ENCODE measurements at regions not wholly inside any gene's neighbourhood (a gene's known extent, or its start where the extent isn't known, plus 50 kb on each side); places are given as distances from the start of the nearest gene placed in this dataset.

DNA sequence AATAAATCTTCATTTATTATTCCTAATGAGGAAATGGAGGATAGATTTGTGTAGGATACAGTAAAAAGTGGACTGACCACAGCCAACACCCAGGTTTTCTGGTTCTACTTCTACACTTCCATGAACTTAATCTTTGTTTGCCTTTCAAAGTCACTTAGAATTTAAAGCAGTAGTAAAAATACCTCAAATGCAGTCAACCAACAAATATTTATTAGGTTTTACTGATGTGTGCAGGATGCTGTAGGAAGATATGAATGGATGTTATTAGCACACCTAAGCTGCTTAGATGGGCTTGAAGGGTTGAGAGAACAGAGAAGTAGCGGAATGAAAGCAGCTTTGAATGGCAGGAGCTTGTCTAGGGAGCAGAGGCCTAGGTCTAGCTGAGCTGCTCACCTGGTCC is 201.1 kb downstream of the PALM2AKAP2 start:
- peaks cover 9% of the 10 kb centered on the region for H3K4me1 Mint-ChIP-seq (ENCODE audit: unreplicated experiment)

DNA sequence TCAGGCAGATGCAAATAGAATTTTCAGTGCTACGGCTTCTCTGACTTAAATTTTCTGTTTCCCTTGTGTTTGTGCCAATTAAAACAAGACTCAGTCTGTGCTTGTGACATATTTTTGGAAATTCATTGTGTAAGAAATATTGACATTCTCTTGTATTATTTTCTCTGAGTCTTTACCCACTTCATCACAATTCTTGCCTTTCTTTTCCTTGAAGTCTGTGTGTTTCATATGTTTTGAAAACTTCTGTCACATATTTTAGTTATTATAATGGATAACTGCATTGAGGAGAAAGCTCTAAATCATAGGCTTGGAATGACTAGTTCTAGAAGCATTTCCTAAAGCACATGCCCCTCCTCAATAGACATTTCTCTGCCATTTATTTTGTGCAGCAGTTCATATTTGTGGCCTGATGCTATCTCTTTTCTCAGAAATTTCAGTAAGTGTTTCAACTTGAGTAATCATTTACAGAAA is 206.6 kb downstream of the PALM2AKAP2 start:
- Mint-ChIP-seq H3K36me3 (ENCODE audit: low read depth, unreplicated experiment) (no peaks in the 10 kb centered on the region), H3K27ac (ENCODE audit: unreplicated experiment) (no peak overlapping the region), H3K9me3 (ENCODE audit: unreplicated experiment) (no peaks in the 10 kb centered on the region), H3K4me3 (ENCODE audit: unreplicated experiment) (no peak overlapping the region), H3K4me1 (ENCODE audit: unreplicated experiment) (no peaks in the 10 kb centered on the region), H3K27me3 (ENCODE audit: unreplicated experiment) (no peaks in the 10 kb centered on the region)
- TF ChIP-seq, protein P1, sequence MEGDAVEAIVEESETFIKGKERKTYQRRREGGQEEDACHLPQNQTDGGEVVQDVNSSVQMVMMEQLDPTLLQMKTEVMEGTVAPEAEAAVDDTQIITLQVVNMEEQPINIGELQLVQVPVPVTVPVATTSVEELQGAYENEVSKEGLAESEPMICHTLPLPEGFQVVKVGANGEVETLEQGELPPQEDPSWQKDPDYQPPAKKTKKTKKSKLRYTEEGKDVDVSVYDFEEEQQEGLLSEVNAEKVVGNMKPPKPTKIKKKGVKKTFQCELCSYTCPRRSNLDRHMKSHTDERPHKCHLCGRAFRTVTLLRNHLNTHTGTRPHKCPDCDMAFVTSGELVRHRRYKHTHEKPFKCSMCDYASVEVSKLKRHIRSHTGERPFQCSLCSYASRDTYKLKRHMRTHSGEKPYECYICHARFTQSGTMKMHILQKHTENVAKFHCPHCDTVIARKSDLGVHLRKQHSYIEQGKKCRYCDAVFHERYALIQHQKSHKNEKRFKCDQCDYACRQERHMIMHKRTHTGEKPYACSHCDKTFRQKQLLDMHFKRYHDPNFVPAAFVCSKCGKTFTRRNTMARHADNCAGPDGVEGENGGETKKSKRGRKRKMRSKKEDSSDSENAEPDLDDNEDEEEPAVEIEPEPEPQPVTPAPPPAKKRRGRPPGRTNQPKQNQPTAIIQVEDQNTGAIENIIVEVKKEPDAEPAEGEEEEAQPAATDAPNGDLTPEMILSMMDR (IDR thresholded peaks at IDR 0.05; ENCODE audit: unreplicated experiment) = no peak
- no peak for DNase-seq (ENCODE audit: low spot score)

More for the DNA sequence above, 201.1 kb downstream of the PALM2AKAP2 start:
- Mint-ChIP-seq H3K4me3 (ENCODE audit: unreplicated experiment) (no peak overlapping the region), H3K9me3 (ENCODE audit: unreplicated experiment) (no peaks in the 10 kb centered on the region), H3K27ac (ENCODE audit: unreplicated experiment) (no peak overlapping the region), H3K36me3 (ENCODE audit: low read depth, unreplicated experiment) (no peaks in the 10 kb centered on the region), H3K27me3 (ENCODE audit: unreplicated experiment) (no peaks in the 10 kb centered on the region)
- TF ChIP-seq, protein P1 (IDR thresholded peaks at IDR 0.05; ENCODE audit: unreplicated experiment) = no peak
- no peak for DNase-seq (ENCODE audit: low spot score)

DNA sequence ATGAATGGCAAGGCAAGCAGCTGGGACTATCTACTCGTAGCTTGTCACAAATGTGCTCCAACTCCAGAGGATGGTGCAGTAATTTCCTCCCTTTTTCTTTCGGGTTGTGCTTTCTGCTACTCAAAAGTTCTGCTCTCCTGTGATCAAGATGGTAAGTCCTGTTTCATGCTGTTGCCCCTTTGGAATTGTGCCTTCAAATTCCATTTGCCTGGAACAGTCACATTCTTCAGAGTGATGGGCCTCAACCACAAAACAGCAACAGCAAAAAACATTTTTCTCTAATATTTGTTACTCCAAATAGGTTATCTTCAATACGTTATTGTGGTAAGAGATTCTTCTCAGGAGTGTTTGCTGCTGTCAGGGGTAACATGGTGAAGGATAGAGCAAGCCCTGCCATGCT is 209.3 kb downstream of the PALM2AKAP2 start:
- no peak for DNase-seq (ENCODE audit: low spot score)
- no peak overlapping the region for H3K27ac Mint-ChIP-seq (ENCODE audit: unreplicated experiment)
- no peaks in the 10 kb centered on the region for H3K36me3 Mint-ChIP-seq (ENCODE audit: low read depth, unreplicated experiment)
- H3K9me3 Mint-ChIP-seq (ENCODE audit: unreplicated experiment) = no peaks in the 10 kb centered on the region
- H3K4me1 Mint-ChIP-seq (ENCODE audit: unreplicated experiment) = no peaks in the 10 kb centered on the region
- TF ChIP-seq, protein P1 (IDR thresholded peaks at IDR 0.05; ENCODE audit: unreplicated experiment) = no peak
- H3K27me3 Mint-ChIP-seq (ENCODE audit: unreplicated experiment) = peaks cover under 1% of the 10 kb centered on the region
- no peak overlapping the region for H3K4me3 Mint-ChIP-seq (ENCODE audit: unreplicated experiment)

DNA sequence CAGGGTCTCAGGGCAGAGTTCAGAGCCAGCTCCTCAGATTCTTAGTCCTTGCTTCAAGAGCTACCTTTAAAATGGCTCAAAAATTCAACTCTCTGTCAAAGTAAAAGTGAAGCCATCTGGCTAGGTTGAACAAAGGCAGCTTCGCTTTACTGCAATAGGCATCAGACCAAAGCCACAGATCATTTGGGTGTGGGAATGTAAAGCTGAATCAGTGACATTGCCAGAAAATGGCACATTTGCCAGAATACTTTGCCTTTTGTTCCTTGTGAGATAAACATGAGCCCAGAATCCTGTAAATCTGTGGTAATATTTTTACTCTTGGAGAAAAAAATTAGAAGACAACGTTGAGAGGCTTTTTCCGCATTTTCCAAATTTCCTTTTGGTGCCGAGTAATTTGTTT is 210.5 kb downstream of the PALM2AKAP2 start:
- no peaks in the 10 kb centered on the region for H3K4me1 Mint-ChIP-seq (ENCODE audit: unreplicated experiment)
- TF ChIP-seq, protein P1 (IDR thresholded peaks at IDR 0.05; ENCODE audit: unreplicated experiment) = no peak
- H3K36me3 Mint-ChIP-seq (ENCODE audit: low read depth, unreplicated experiment) = peaks cover 9% of the 10 kb centered on the region
- H3K4me3 Mint-ChIP-seq (ENCODE audit: unreplicated experiment) = no peak overlapping the region
- DNase-seq (ENCODE audit: low spot score) = no peak
- H3K27me3 Mint-ChIP-seq (ENCODE audit: unreplicated experiment) = peaks cover 3% of the 10 kb centered on the region
- no peak overlapping the region for H3K27ac Mint-ChIP-seq (ENCODE audit: unreplicated experiment)
- peaks cover 4% of the 10 kb centered on the region for H3K9me3 Mint-ChIP-seq (ENCODE audit: unreplicated experiment)

DNA sequence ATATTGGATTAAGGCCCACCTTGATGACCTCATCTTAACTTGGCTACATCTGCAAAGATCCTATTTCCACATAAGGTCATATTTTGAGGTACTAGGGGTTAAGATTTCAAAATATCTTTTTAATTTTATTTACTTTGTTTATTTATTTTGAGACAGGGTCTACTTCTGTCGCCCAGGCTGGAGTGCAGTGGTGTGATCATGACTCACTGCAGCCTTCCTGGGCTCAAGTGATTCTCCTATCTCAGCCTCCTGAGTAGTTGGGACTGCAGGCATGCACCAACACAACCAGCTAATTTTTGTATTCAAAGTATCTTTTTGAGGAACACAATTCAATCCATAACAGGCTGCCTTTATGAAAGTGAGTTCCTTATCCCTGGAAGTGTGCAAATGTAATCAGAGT is 212.3 kb downstream of the PALM2AKAP2 start:
- Mint-ChIP-seq H3K9me3 (ENCODE audit: unreplicated experiment) (peaks cover 4% of the 10 kb centered on the region), H3K27ac (ENCODE audit: unreplicated experiment) (no peak overlapping the region), H3K4me3 (ENCODE audit: unreplicated experiment) (no peak overlapping the region), H3K27me3 (ENCODE audit: unreplicated experiment) (peaks cover 3% of the 10 kb centered on the region), H3K36me3 (ENCODE audit: low read depth, unreplicated experiment) (peaks cover 14% of the 10 kb centered on the region), H3K4me1 (ENCODE audit: unreplicated experiment) (peaks cover 2% of the 10 kb centered on the region)
- TF ChIP-seq, protein P1 (IDR thresholded peaks at IDR 0.05; ENCODE audit: unreplicated experiment) = no peak
- no peak for DNase-seq (ENCODE audit: low spot score)
